GM12891 (cell line): ENCODE measurements at regions not wholly inside any gene's neighbourhood (a gene's known extent, or its start where the extent isn't known, plus 50 kb on each side); places are given as distances from the start of the nearest gene placed in this dataset.
"Not testable (repeated sequence)": the region's sequence is repeated elsewhere in the genome, so short reads cannot be mapped to it uniquely, and the experiment has no call there.

Experiments
- DNase-seq: peaks from one replicate; pipeline ENCODE4 v3.0.0; 2011; ENCODE audit warnings: low spot score; ENCODE audit not compliant: insufficient read length
- FAIRE-seq: peaks from 2 replicates; lab custom pipeline; 2011; peaks lifted over from hg19 to GRCh38; lab: Jason Lieb, UNC
- PAX5 ChIP-seq: IDR thresholded peaks from 2 replicates; pipeline ENCODE4 v1.6.1; 2011; ENCODE audit warnings: low read length, moderate library complexity, mild to moderate bottlenecking; ENCODE audit not compliant: insufficient read depth, severe bottlenecking
- POLR2A ChIP-seq: IDR thresholded peaks from 2 replicates; pipeline ENCODE4 v1.6.1; 2011; ENCODE audit warnings: low read depth, low read length, control low read depth
- POLR2AphosphoS5 ChIP-seq: IDR thresholded peaks from 2 replicates; pipeline ENCODE4 v1.6.1; 2011; ENCODE audit warnings: low read depth, low read length, control low read depth
- POU2F2 ChIP-seq: IDR thresholded peaks from 2 replicates; pipeline ENCODE4 v1.6.1; 2011; ENCODE audit warnings: low read depth, mild to moderate bottlenecking, control low read depth, low read length, moderate library complexity
- SPI1 ChIP-seq: IDR thresholded peaks from 2 replicates; pipeline ENCODE4 v1.6.1; 2011; ENCODE audit warnings: low read depth, low read length, control low read depth
- TAF1 ChIP-seq: IDR thresholded peaks from 2 replicates; pipeline ENCODE4 v1.6.1; 2011; ENCODE audit warnings: low read depth, low read length, control low read depth

DNA sequence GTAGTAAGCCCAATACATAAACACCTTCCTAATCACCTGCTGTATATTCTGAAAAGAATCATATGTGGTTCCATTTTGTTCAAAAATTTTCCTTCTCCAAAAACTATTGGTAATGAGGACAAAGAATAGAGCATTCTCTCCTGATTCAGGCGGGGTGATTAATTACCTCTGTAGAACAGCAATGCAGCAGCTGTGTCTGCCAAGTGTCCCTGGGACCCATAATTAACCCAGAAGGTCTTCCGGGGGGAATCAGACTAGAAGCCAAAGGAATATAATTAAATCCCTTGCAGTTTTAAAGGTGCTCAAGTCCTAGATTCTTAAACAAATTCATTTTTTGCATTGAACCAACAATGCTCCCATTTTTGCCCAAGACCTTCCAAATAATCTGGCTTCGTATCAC lies 60.3 kb upstream of the ABLIM1 start:
- no peak for TF ChIP-seq POLR2AphosphoS5
- no peak for TF ChIP-seq TAF1
- TF ChIP-seq PAX5 = no peak
- no peak for TF ChIP-seq POLR2A
- no peak for TF ChIP-seq POU2F2
- no peak for TF ChIP-seq SPI1
- FAIRE-seq (no peak), DNase-seq (no peak)

DNA sequence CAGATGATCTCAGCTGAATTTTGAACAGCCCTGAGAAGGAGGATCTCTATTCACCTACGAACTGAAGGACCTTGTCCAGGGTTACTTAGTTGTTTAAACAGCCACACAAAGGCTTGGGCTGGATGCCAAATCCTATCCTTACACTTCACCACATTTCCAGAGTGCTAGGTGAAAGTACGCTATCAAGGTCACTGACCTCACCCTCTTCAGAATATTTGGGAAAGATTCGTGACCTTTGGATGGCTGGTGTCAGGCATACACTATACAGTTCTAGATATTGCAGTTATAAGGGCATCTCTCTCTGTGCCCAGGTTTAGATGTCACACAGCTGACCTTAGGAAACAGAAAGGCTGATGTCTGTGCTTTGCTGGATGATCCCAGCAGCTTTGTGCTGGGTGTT lies 61.2 kb upstream of the ABLIM1 start:
- FAIRE-seq = no peak
- TF ChIP-seq POU2F2 = no peak
- no peak for DNase-seq

DNA sequence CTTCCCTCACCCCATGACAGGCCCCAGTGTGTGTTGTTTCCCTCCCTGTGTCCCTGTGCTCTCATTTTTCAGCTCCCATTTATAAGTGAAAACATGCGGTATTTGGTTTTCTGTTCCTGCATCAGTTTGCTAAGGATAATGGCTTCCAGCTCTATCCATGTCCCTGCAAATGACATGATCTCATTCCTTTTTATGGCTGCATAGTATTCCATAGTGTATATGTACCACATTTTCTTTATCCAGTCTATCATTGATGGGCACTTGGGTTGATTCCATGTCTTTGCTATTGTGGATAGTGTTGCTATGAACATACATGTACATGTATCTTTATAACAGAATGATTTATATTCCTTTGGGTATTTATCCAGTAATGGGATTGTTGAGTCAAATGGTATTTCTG lies 61.9 kb upstream of the ABLIM1 start:
- not testable (repeated sequence) for DNase-seq, FAIRE-seq

DNA sequence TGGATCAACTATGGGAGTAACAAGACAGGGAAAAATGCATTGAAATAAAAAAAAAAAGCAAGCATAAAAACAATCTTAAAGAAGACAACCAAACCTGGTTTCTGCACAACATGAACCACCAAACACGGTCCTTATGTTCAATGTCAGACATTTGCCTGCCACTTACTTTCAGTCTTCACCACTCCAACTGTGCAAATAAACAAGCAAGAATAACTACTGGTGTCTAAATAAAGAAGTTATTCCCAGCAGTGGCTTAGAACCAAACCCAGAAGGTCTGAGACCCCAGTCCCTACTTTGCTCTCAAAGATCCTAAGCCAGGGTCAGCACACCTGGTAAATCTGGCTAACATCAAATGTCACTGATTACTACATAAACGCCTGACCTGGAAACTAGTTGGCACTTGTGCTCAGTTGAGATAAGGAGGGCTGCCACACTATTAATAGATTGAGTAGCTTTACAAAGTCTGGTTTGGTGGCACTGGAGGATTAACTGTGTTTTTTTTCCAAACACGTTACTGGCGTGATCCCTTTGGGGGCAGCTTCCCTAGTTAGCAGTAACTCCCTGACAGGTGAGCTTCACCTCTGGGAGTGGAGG lies 62.7 kb upstream of the ABLIM1 start:
- no peak for FAIRE-seq

DNA sequence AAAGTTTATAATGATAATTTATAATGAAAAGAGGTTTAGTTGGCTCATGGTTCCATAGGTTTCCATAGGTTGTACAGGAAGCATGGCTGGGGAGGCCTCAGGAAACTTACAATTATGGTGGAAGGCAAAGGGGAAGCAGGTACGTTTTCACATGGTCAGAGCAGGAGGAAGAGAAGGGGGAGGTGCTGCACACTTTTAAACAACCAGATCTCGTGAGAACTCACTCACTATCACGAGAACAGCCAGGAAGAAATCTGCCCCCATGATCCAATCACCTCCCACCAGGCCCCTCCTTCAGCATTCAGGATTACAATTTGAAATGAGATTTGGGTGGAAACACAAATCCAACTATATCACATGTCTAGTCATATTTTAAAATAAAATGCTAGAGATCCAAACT lies 64.1 kb upstream of the ABLIM1 start:
- not testable (repeated sequence) for DNase-seq, FAIRE-seq

More for the DNA sequence above, 62.7 kb upstream of the ABLIM1 start:
- DNase-seq = no peak
- TF ChIP-seq TAF1 (no peak), POLR2AphosphoS5 (no peak), SPI1 (no peak)

GRCh38 chr10:114723361-114723760 lies 65.3 kb upstream of the ABLIM1 start:
- TF ChIP-seq POLR2AphosphoS5 (no peak), TAF1 (no peak), PAX5 (no peak), POLR2A (no peak), POU2F2 (no peak), SPI1 (no peak)
- DNase-seq (no peak), FAIRE-seq (no peak)

- FAIRE-seq = no peak
- DNase-seq = no peak
- TF ChIP-seq POLR2A = no peak
- no peak for TF ChIP-seq PAX5
- TF ChIP-seq TAF1 = no peak
- no peak for TF ChIP-seq SPI1
These were observed 66.1 kb upstream of the ABLIM1 start for GRCh38 chr10:114723991-114724715.

DNA sequence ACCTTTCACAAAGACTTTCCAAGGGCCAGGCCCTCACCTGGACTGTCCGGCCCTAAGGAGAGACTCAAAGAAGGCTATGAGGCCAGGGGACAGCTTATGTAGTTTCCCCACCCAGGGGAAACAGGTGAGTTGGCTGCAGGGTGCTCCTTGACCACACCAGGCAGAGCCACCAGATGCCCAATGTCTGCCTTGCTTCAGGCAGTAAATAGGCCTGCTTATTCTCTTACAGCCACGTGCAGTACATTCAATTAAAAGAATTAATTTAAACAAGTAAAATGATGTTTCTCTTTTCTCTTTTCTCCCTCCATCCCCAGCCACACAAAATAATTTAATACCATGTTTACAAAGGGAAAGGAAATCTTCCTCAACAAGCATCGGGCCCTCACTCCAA lies 66.6 kb upstream of the ABLIM1 start:
- no peak for TF ChIP-seq POLR2A
- TF ChIP-seq SPI1 = no peak
- no peak for TF ChIP-seq PAX5
- TF ChIP-seq TAF1 = no peak
- no peak for TF ChIP-seq POU2F2
- no peak for TF ChIP-seq POLR2AphosphoS5
- FAIRE-seq (no peak), DNase-seq (no peak)

DNA sequence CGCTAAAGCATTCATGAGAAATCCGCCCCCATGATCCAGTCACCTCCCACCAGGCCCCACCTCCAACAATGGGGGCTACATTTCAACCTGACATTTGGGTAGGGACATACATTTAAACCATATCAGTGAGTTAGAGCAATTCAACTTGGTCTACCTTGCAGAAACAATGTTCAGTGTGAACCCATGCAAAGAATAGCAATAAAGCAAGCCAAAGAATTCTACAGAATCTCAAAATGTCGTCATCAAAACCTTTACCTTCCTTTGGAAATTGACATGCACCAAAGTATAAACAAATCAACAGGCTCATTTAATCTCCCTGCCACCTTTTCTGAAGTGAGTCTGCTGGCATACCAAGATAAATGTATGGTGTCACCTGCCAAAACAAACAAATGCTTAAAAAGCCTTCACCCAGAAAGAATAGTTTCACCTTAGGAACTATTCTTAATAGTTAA lies 68.8 kb upstream of the ABLIM1 start:
- DNase-seq = no peak
- no peak for TF ChIP-seq POLR2AphosphoS5
- no peak for TF ChIP-seq TAF1
- no peak for TF ChIP-seq SPI1
- TF ChIP-seq POU2F2 = no peak
- no peak for TF ChIP-seq POLR2A
- no peak for TF ChIP-seq PAX5
- no peak for FAIRE-seq

GRCh38 chr10:114728325-114728724 lies 70.2 kb upstream of the ABLIM1 start:
- DNase-seq = no peak
- FAIRE-seq = no peak
- TF ChIP-seq POLR2AphosphoS5 (no peak), POU2F2 (no peak), SPI1 (no peak), PAX5 (no peak), TAF1 (no peak), POLR2A (no peak)

- FAIRE-seq = no peak
- no peak for TF ChIP-seq SPI1
- no peak for TF ChIP-seq TAF1
- TF ChIP-seq PAX5 = no peak
These were observed 71.1 kb upstream of the ABLIM1 start for GRCh38 chr10:114729103-114729659.

More at GRCh38 chr10:114729103-114729659, 71.1 kb upstream of the ABLIM1 start:
- no peak for DNase-seq
